Neural crest cell (in vitro differentiated cells): ENCODE measurements at regions not wholly inside any gene's neighbourhood (a gene's known extent, or its start where the extent isn't known, plus 50 kb on each side); places are given as distances from the start of the nearest gene placed in this dataset.
A peak's percentile ranks its signal among the peaks of the same experiment; 100 is the strongest.

Experiments used
- DNase-seq: peaks from one replicate; pipeline ENCODE4 v3.0.0; 2021; ENCODE audit warnings: low read depth, mixed read lengths, low spot score
- H3K27ac Mint-ChIP-seq: one replicate; pipeline ENCODE4 v1.8.0; 2021; ENCODE audit warnings: mild to moderate bottlenecking, mixed read lengths; ENCODE audit not compliant: unreplicated experiment
- H3K27me3 Mint-ChIP-seq: 2 replicates; pipeline ENCODE4 v1.8.0; 2021; ENCODE audit warnings: low read depth, mild to moderate bottlenecking, mixed read lengths
- H3K36me3 Mint-ChIP-seq: 2 replicates; pipeline ENCODE4 v1.8.0; 2021; ENCODE audit warnings: low read depth, mild to moderate bottlenecking, mixed read lengths
- H3K4me1 Mint-ChIP-seq: 2 replicates; pipeline ENCODE4 v1.8.0; 2021; ENCODE audit warnings: mixed read lengths
- H3K4me3 Mint-ChIP-seq: one replicate; pipeline ENCODE4 v1.8.0; 2021; ENCODE audit warnings: mild to moderate bottlenecking, mixed read lengths
- H3K9me3 Mint-ChIP-seq: 2 replicates; pipeline ENCODE4 v1.8.0; 2021; ENCODE audit warnings: mixed read lengths
- CTCF ChIP-seq: fragments of 200-600 bp; sonication (generic); conservative IDR thresholded peaks from 2 replicates; pipeline ENCODE4 v1.5.0; 2021; ENCODE audit warnings: antibody characterized with exemption, mild to moderate bottlenecking

GRCh38 chr3:159854500-159855124 lies 134.0 kb upstream of the IL12A start:
- no peak for DNase-seq
- H3K36me3 Mint-ChIP-seq: no peaks in the 10 kb centered on the region
- peak overlapping the region; percentile 28 for H3K4me3 Mint-ChIP-seq
- H3K4me1 Mint-ChIP-seq: peaks cover 79% of the 10 kb centered on the region
- peak overlapping the region; percentile 46 for H3K27ac Mint-ChIP-seq
- no peaks in the 10 kb centered on the region for H3K27me3 Mint-ChIP-seq
- TF ChIP-seq CTCF: no peak
- H3K9me3 Mint-ChIP-seq: no peaks in the 10 kb centered on the region

- H3K27ac Mint-ChIP-seq: peak overlapping the region; percentile 76
- H3K4me3 Mint-ChIP-seq: peak overlapping the region; percentile 56
- no peaks in the 10 kb centered on the region for H3K27me3 Mint-ChIP-seq
- DNase-seq: no peak
- H3K4me1 Mint-ChIP-seq: peaks cover 82% of the 10 kb centered on the region
- H3K36me3 Mint-ChIP-seq: no peaks in the 10 kb centered on the region
- no peak for TF ChIP-seq CTCF
- no peaks in the 10 kb centered on the region for H3K9me3 Mint-ChIP-seq
These were observed 132.9 kb upstream of the IL12A start for GRCh38 chr3:159855599-159856346.

- H3K4me1 Mint-ChIP-seq: peaks cover 82% of the 10 kb centered on the region
- H3K27ac Mint-ChIP-seq: peak overlapping the region; percentile 72
- H3K4me3 Mint-ChIP-seq: peak overlapping the region; percentile 58
These were observed 132.0 kb upstream of the IL12A start for GRCh38 chr3:159856590-159857104.

GRCh38 chr3:159857840-159858239 lies 130.8 kb upstream of the IL12A start:
- no peaks in the 10 kb centered on the region for H3K9me3 Mint-ChIP-seq
- no peak for TF ChIP-seq CTCF
- H3K4me3 Mint-ChIP-seq: no peak overlapping the region
- no peak for DNase-seq
- no peak overlapping the region for H3K27ac Mint-ChIP-seq
- peaks cover 77% of the 10 kb centered on the region for H3K4me1 Mint-ChIP-seq
- H3K27me3 Mint-ChIP-seq: no peaks in the 10 kb centered on the region
- H3K36me3 Mint-ChIP-seq: no peaks in the 10 kb centered on the region

More at GRCh38 chr3:159856590-159857104, 132.0 kb upstream of the IL12A start:
- Mint-ChIP-seq H3K27me3 (no peaks in the 10 kb centered on the region), H3K36me3 (no peaks in the 10 kb centered on the region), H3K9me3 (no peaks in the 10 kb centered on the region)
- no peak for DNase-seq
- no peak for TF ChIP-seq CTCF

- Mint-ChIP-seq H3K36me3 (no peaks in the 10 kb centered on the region), H3K27ac (no peak overlapping the region), H3K4me3 (no peak overlapping the region), H3K9me3 (no peaks in the 10 kb centered on the region), H3K27me3 (no peaks in the 10 kb centered on the region), H3K4me1 (peaks cover 73% of the 10 kb centered on the region)
- no peak for TF ChIP-seq CTCF
- no peak for DNase-seq
These were observed 130.0 kb upstream of the IL12A start for GRCh38 chr3:159858650-159859049.
